ENCODE measurements at regions not wholly inside any gene's neighbourhood (a gene's known extent, or its start where the extent isn't known, plus 50 kb on each side); places are given as distances from the start of the nearest gene placed in this dataset.
"Not testable (repeated sequence)": the region's sequence is repeated elsewhere in the genome, so short reads cannot be mapped to it uniquely, and the experiment has no call there.

- DNase-seq = peak; percentile 23 to 47
These were observed 1104.1 kb upstream of the TMEM132C start for GRCh38 chr12:127162902-127163301.

- peak; percentile 85 to 87 for DNase-seq
These were observed 1101.2 kb upstream of the TMEM132C start for GRCh38 chr12:127165567-127166392.

- DNase-seq = no peak
These were observed 1097.4 kb upstream of the TMEM132C start for GRCh38 chr12:127169321-127170181.

- DNase-seq = no peak
These were observed 1096.5 kb upstream of the TMEM132C start for GRCh38 chr12:127170226-127171180.

- no peak for DNase-seq
These were observed 1094.1 kb upstream of the TMEM132C start for GRCh38 chr12:127172861-127173260.

- DNase-seq = not testable (repeated sequence)
These were observed 1093.0 kb upstream of the TMEM132C start for GRCh38 chr12:127173971-127174370.

- no peak for DNase-seq
These were observed 1092.1 kb upstream of the TMEM132C start for GRCh38 chr12:127174881-127175280.

GRCh38 chr12:127175361-127175760 is 1091.6 kb upstream of the TMEM132C start:
- DNase-seq = no peak

- no peak for DNase-seq
These were observed 1090.2 kb upstream of the TMEM132C start for GRCh38 chr12:127176804-127177203.

GRCh38 chr12:127178052-127178451 is 1088.9 kb upstream of the TMEM132C start:
- DNase-seq = no peak

GRCh38 chr12:127178463-127178862 is 1088.5 kb upstream of the TMEM132C start:
- DNase-seq = no peak

- DNase-seq = no peak
These were observed 1087.8 kb upstream of the TMEM132C start for GRCh38 chr12:127179176-127179575.

GRCh38 chr12:127182018-127182417 is 1085.0 kb upstream of the TMEM132C start:
- DNase-seq = no peak

- DNase-seq = no peak
These were observed 1077.0 kb upstream of the TMEM132C start for GRCh38 chr12:127189992-127190391.

GRCh38 chr12:127191129-127191528 is 1075.8 kb upstream of the TMEM132C start:
- no peak for DNase-seq

GRCh38 chr12:127192391-127192790 is 1074.6 kb upstream of the TMEM132C start:
- no peak for DNase-seq

GRCh38 chr12:127193341-127193740 is 1073.6 kb upstream of the TMEM132C start:
- DNase-seq = no peak

- DNase-seq = no peak
These were observed 1072.8 kb upstream of the TMEM132C start for GRCh38 chr12:127194176-127194575.

GRCh38 chr12:127205781-127206555 is 1061.0 kb upstream of the TMEM132C start:
- no peak for DNase-seq

- no peak for DNase-seq
These were observed 1057.7 kb upstream of the TMEM132C start for GRCh38 chr12:127209318-127209717.

- no peak for DNase-seq
These were observed 1052.8 kb upstream of the TMEM132C start for GRCh38 chr12:127214186-127214585.

GRCh38 chr12:127223011-127223410 is 1044.0 kb upstream of the TMEM132C start:
- no peak for DNase-seq

Measured in stimulated activated CD4-positive, alpha-beta T cell treated with anti-CD3 and anti-CD28 coated beads, Interleukin-2, amount 100 ng/mL, for 24 hours (primary cell).